Fibroblast of lung (primary cell): ENCODE measurements at regions not wholly inside any gene's neighbourhood (a gene's known extent, or its start where the extent isn't known, plus 50 kb on each side); places are given as distances from the start of the nearest gene placed in this dataset.

ENCODE experiments used
- DNase-seq, 2 donors: peaks; one replicate each; pipeline versions ENCODE4 v3.0.0 to v3.0.0-alpha.2; 2010; ENCODE audit warnings: low read depth in 2 of 2
- H2AFZ ChIP-seq: 2 replicates; pipeline ENCODE4 v1.5.1; 2012; ENCODE audit warnings: low read length, control low read depth, inconsistent platforms
- H3K27ac ChIP-seq: 2 replicates; pipeline ENCODE4 v1.5.1; 2011; ENCODE audit warnings: low read length, control low read depth; ENCODE audit not compliant: insufficient read depth
- H3K27me3 ChIP-seq: 2 replicates; pipeline ENCODE4 v1.5.1; 2011; ENCODE audit warnings: mild to moderate bottlenecking, low read length; ENCODE audit not compliant: control insufficient read depth, insufficient read depth
- H3K36me3 ChIP-seq: 2 replicates; pipeline ENCODE4 v1.5.1; 2011; ENCODE audit warnings: low read length; ENCODE audit not compliant: control insufficient read depth, insufficient read depth
- H3K4me1 ChIP-seq: 2 replicates; pipeline ENCODE4 v1.5.1; 2011; ENCODE audit warnings: low read length; ENCODE audit not compliant: control insufficient read depth, insufficient read depth; ENCODE audit errors: extremely low read depth
- H3K4me2 ChIP-seq: 2 replicates; pipeline ENCODE4 v1.5.1; 2011; ENCODE audit warnings: low read length, control low read depth; ENCODE audit not compliant: insufficient read depth; ENCODE audit errors: extremely low read depth
- H3K4me3 ChIP-seq, 4 experiments: fragments of 200-600 bp in 1 of 4; sonication (generic) in 1 of 4; replicated peaks in 1 of 4; 2 replicates each; pipeline ENCODE4 v1.5.1; 2011 to 2016; ENCODE audit warnings: low read length in 4 of 4, low read depth in 3 of 4, mild to moderate bottlenecking in 3 of 4, control low read depth in 2 of 4, inconsistent platforms in 1 of 4, mixed read lengths in 1 of 4; ENCODE audit not compliant: insufficient read depth in 1 of 4; ENCODE audit errors: control extremely low read depth in 1 of 4
- H3K79me2 ChIP-seq: 2 replicates; pipeline ENCODE4 v1.5.1; 2012; ENCODE audit warnings: mild to moderate bottlenecking, low read length, inconsistent platforms; ENCODE audit not compliant: control insufficient read depth, insufficient read depth
- H3K9ac ChIP-seq: 2 replicates; pipeline ENCODE4 v1.5.1; 2011; ENCODE audit warnings: mild to moderate bottlenecking, low read length, control low read depth; ENCODE audit not compliant: insufficient read depth
- H3K9me3 ChIP-seq: 2 replicates; pipeline ENCODE4 v1.5.1; 2012; ENCODE audit warnings: low read depth, low read length; ENCODE audit not compliant: control insufficient read depth, insufficient read depth
- H4K20me1 ChIP-seq: 2 replicates; pipeline ENCODE4 v1.5.1; 2011; ENCODE audit warnings: low read length; ENCODE audit not compliant: control insufficient read depth, insufficient read depth; ENCODE audit errors: extremely low read depth
- CTCF ChIP-seq, 2 donors: IDR thresholded peaks in 1 of 2; conservative IDR thresholded peaks in 1 of 2; 1 replicate in 1 of 2; 2 replicates in 1 of 2; pipeline ENCODE4 v1.5.1; 2011 to 2012; ENCODE audit warnings: low read length in 2 of 2, control low read depth in 1 of 2, inconsistent platforms in 1 of 2, low read depth in 1 of 2, mild to moderate bottlenecking in 1 of 2
- EZH2 ChIP-seq: IDR thresholded peaks from 2 replicates; pipeline ENCODE4 v1.5.1; 2012; ENCODE audit warnings: low read length, control low read depth, mild to moderate bottlenecking; ENCODE audit errors: missing control alignments

- H3K4me3 ChIP-seq = no peak overlapping the region
- no peaks in the 10 kb centered on the region for H3K9me3 ChIP-seq
- no peaks in the 10 kb centered on the region for H4K20me1 ChIP-seq
- H3K27ac ChIP-seq = no peak overlapping the region
- H3K36me3 ChIP-seq = no peaks in the 10 kb centered on the region
- H3K27me3 ChIP-seq = no peaks in the 10 kb centered on the region
- H3K4me2 ChIP-seq = no peak overlapping the region
- H3K9ac ChIP-seq = no peak overlapping the region
- peaks cover 33% of the 10 kb centered on the region for H3K4me1 ChIP-seq
- TF ChIP-seq EZH2 (no peak), CTCF (conservative IDR thresholded peaks at IDR 0.05 in 1 of 2, IDR thresholded peaks at IDR 0.05 in 1 of 2; ENCODE audit: low read depth in 1 of 2, low read length in 2 of 2) (no peak)
- no peak overlapping the region for H2AFZ ChIP-seq
- peak in 1 of 2 donors; percentile 41 for DNase-seq
- no peaks in the 10 kb centered on the region for H3K79me2 ChIP-seq
Measured at GRCh38 chr1:172931761-172932160, 119.0 kb downstream of the TNFSF18 start.

DNA sequence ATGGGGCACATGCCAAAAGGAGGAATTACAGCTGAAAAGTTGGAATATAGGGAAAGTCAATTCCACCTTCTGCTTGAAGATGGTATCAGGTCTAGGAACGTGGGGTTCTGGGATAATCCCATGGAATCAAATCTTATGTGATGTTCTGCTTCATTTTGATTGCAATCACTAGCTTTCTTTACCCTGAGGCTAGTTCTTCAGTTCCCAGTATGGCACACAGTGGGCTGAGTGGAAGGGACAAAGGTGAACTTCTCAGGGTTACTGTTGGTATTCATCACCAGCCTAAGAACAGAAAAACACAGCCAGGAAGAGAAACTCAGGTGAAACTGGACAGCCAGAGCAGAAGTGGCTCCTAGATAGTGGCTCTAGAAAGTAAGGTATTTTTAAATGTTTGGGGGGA, 117.8 kb downstream of the TNFSF18 start:
- H3K4me3 ChIP-seq = no peak overlapping the region
- H3K36me3 ChIP-seq = no peaks in the 10 kb centered on the region
- H3K9ac ChIP-seq = no peak overlapping the region
- H3K4me2 ChIP-seq = no peak overlapping the region
- H3K9me3 ChIP-seq = no peaks in the 10 kb centered on the region
- H3K79me2 ChIP-seq = no peaks in the 10 kb centered on the region
- no peak overlapping the region for H2AFZ ChIP-seq
- H3K4me1 ChIP-seq = peaks cover 28% of the 10 kb centered on the region
- no peak for DNase-seq
- no peaks in the 10 kb centered on the region for H4K20me1 ChIP-seq
- no peaks in the 10 kb centered on the region for H3K27me3 ChIP-seq
- TF ChIP-seq CTCF (conservative IDR thresholded peaks at IDR 0.05 in 1 of 2, IDR thresholded peaks at IDR 0.05 in 1 of 2; ENCODE audit: low read depth in 1 of 2, low read length in 2 of 2) (no peak), EZH2 (no peak)
- H3K27ac ChIP-seq = peak overlapping the region; percentile 53

- Histone ChIP-seq H3K4me3 (no peak overlapping the region), H3K36me3 (no peaks in the 10 kb centered on the region), H3K9me3 (no peaks in the 10 kb centered on the region), H2AFZ (no peak overlapping the region), H3K27ac (peak overlapping the region; percentile 53), H3K9ac (no peak overlapping the region), H4K20me1 (no peaks in the 10 kb centered on the region), H3K4me2 (no peak overlapping the region), H3K79me2 (no peaks in the 10 kb centered on the region), H3K27me3 (no peaks in the 10 kb centered on the region), H3K4me1 (peaks cover 24% of the 10 kb centered on the region)
- no peak for TF ChIP-seq CTCF (conservative IDR thresholded peaks at IDR 0.05 in 1 of 2, IDR thresholded peaks at IDR 0.05 in 1 of 2; ENCODE audit: low read depth in 1 of 2, low read length in 2 of 2)
- no peak for TF ChIP-seq EZH2
- no peak for DNase-seq
Measured at GRCh38 chr1:172934417-172934762, 116.4 kb downstream of the TNFSF18 start.
